NCI-H446 (cell line): ENCODE measurements at regions not wholly inside any gene's neighbourhood (a gene's known extent, or its start where the extent isn't known, plus 50 kb on each side); places are given as distances from the start of the nearest gene placed in this dataset.

ENCODE experiments used
- DNase-seq, 2 experiments: peaks; one replicate each; lab custom pipeline; 2025; lab: John Stamatoyannopoulos, UW

GRCh38 chr17:71709946-71710345, 410.9 kb upstream of the SOX9 start:
- no peak for DNase-seq

- no peak for DNase-seq
Measured at GRCh38 chr17:71710816-71711215, 410.0 kb upstream of the SOX9 start.

- DNase-seq: no peak
Measured at GRCh38 chr17:71713846-71714245, 407.0 kb upstream of the SOX9 start.

- DNase-seq: no peak
Measured at GRCh38 chr17:71724339-71724738, 396.5 kb upstream of the SOX9 start.

- DNase-seq: peak; percentile 66 to 89
Measured at GRCh38 chr17:71725811-71726210, 395.0 kb upstream of the SOX9 start.

- peak; percentile 71 to 88 for DNase-seq
Measured at GRCh38 chr17:71726341-71726740, 394.5 kb upstream of the SOX9 start.

- no peak for DNase-seq
Measured at GRCh38 chr17:71727292-71727691, 393.5 kb upstream of the SOX9 start.

- DNase-seq: no peak
Measured at GRCh38 chr17:71727723-71728122, 393.1 kb upstream of the SOX9 start.

- DNase-seq: peak in 1 of 2 experiments; percentile 2
Measured at GRCh38 chr17:71730871-71731270, 389.9 kb upstream of the SOX9 start.

- DNase-seq: no peak
Measured at GRCh38 chr17:71735893-71736292, 384.9 kb upstream of the SOX9 start.

- no peak for DNase-seq
Measured at GRCh38 chr17:71740866-71741265, 380.0 kb upstream of the SOX9 start.

GRCh38 chr17:71741836-71742235, 379.0 kb upstream of the SOX9 start:
- no peak for DNase-seq

- DNase-seq: no peak
Measured at GRCh38 chr17:71748872-71749271, 371.9 kb upstream of the SOX9 start.

- DNase-seq: no peak
Measured at GRCh38 chr17:71753070-71753469, 367.8 kb upstream of the SOX9 start.

GRCh38 chr17:71757156-71757555, 363.7 kb upstream of the SOX9 start:
- DNase-seq: no peak

- DNase-seq: no peak
Measured at GRCh38 chr17:71757956-71758355, 362.9 kb upstream of the SOX9 start.

GRCh38 chr17:71759422-71760060, 361.3 kb upstream of the SOX9 start:
- DNase-seq: no peak

GRCh38 chr17:71760062-71760720, 360.6 kb upstream of the SOX9 start:
- no peak for DNase-seq

- DNase-seq: no peak
Measured at GRCh38 chr17:71762526-71762925, 358.3 kb upstream of the SOX9 start.

- peak in 1 of 2 experiments; percentile 5 for DNase-seq
Measured at GRCh38 chr17:71764505-71764904, 356.3 kb upstream of the SOX9 start.

- DNase-seq: peak; percentile 30 to 76
Measured at GRCh38 chr17:71765437-71765836, 355.4 kb upstream of the SOX9 start.

- no peak for DNase-seq
Measured at GRCh38 chr17:71769850-71770249, 351.0 kb upstream of the SOX9 start.

GRCh38 chr17:71777048-71777640, 343.7 kb upstream of the SOX9 start:
- DNase-seq: no peak

- DNase-seq: no peak
Measured at GRCh38 chr17:71779482-71779881, 341.3 kb upstream of the SOX9 start.
